Left lobe of liver (tissue), 2 donors: ENCODE measurements at regions not wholly inside any gene's neighbourhood (a gene's known extent, or its start where the extent isn't known, plus 50 kb on each side); places are given as distances from the start of the nearest gene placed in this dataset.

ENCODE experiments used
- ATAC-seq: fragments of 200-7000 bp; cut with Tn5 transposase; one replicate; pipeline ENCODE4 v1.9.1; 2020; ENCODE audit warnings: mild to moderate bottlenecking, moderate library complexity
- DNase-seq: peaks from one replicate; pipeline ENCODE4 v3.0.0-alpha.2; 2020; ENCODE audit warnings: low spot score
- donor health status: DM: no; HTN: no; CAD: no; lungs with moderate emphysema.
- donor health status: DM: no; HTN: yes; CAD: no.

GRCh38 chr3:792630-793029 lies 300.2 kb upstream of the CNTN6 start:
- no peak for ATAC-seq
- no peak for DNase-seq

GRCh38 chr3:804211-804610 lies 288.6 kb upstream of the CNTN6 start:
- ATAC-seq: no peak
- DNase-seq: no peak

GRCh38 chr3:805326-805725 lies 287.5 kb upstream of the CNTN6 start:
- no peak for ATAC-seq

GRCh38 chr3:806006-806405 lies 286.8 kb upstream of the CNTN6 start:
- ATAC-seq: no peak
- no peak for DNase-seq

More at GRCh38 chr3:805326-805725, 287.5 kb upstream of the CNTN6 start:
- no peak for DNase-seq

- DNase-seq (no peak), ATAC-seq (no peak)
Measured at GRCh38 chr3:816605-817004, 276.2 kb upstream of the CNTN6 start.

- DNase-seq: no peak
- ATAC-seq: no peak
Measured at GRCh38 chr3:834679-835078, 258.1 kb upstream of the CNTN6 start.

GRCh38 chr3:835096-835495 lies 257.7 kb upstream of the CNTN6 start:
- no peak for ATAC-seq
- no peak for DNase-seq

- no peak for DNase-seq
- ATAC-seq: no peak
Measured at GRCh38 chr3:839981-840380, 252.8 kb upstream of the CNTN6 start.

GRCh38 chr3:851098-851790 lies 241.6 kb upstream of the CNTN6 start:
- no peak for DNase-seq
- no peak for ATAC-seq

GRCh38 chr3:852033-852432 lies 240.8 kb upstream of the CNTN6 start:
- ATAC-seq (no peak), DNase-seq (no peak)

- DNase-seq (no peak), ATAC-seq (no peak)
Measured at GRCh38 chr3:853489-853888, 239.3 kb upstream of the CNTN6 start.

GRCh38 chr3:859135-859534 lies 233.7 kb upstream of the CNTN6 start:
- DNase-seq (no peak), ATAC-seq (no peak)

GRCh38 chr3:861721-862120 lies 231.1 kb upstream of the CNTN6 start:
- ATAC-seq (no peak), DNase-seq (no peak)

GRCh38 chr3:869269-869668 lies 223.6 kb upstream of the CNTN6 start:
- no peak for DNase-seq
- ATAC-seq: no peak

GRCh38 chr3:869734-870133 lies 223.1 kb upstream of the CNTN6 start:
- ATAC-seq (no peak), DNase-seq (no peak)

GRCh38 chr3:871651-872050 lies 221.2 kb upstream of the CNTN6 start:
- DNase-seq: no peak
- ATAC-seq: no peak

- DNase-seq (no peak), ATAC-seq (no peak)
Measured at GRCh38 chr3:877001-877400, 215.8 kb upstream of the CNTN6 start.

GRCh38 chr3:878746-879145 lies 214.1 kb upstream of the CNTN6 start:
- ATAC-seq (no peak), DNase-seq (no peak)

- ATAC-seq (no peak), DNase-seq (no peak)
Measured at GRCh38 chr3:880371-880770, 212.5 kb upstream of the CNTN6 start.

- DNase-seq: no peak
- no peak for ATAC-seq
Measured at GRCh38 chr3:882533-882932, 210.3 kb upstream of the CNTN6 start.

- DNase-seq (no peak), ATAC-seq (peak; percentile 53)
Measured at GRCh38 chr3:901953-902778, 190.7 kb upstream of the CNTN6 start.

GRCh38 chr3:905217-905616 lies 187.6 kb upstream of the CNTN6 start:
- DNase-seq (no peak), ATAC-seq (no peak)

- ATAC-seq (no peak), DNase-seq (no peak)
Measured at GRCh38 chr3:906739-907138, 186.1 kb upstream of the CNTN6 start.
